Neural crest cell (in vitro differentiated cells): ENCODE measurements at regions not wholly inside any gene's neighbourhood (a gene's known extent, or its start where the extent isn't known, plus 50 kb on each side); places are given as distances from the start of the nearest gene placed in this dataset.

Source experiments
- DNase-seq: peaks from one replicate; pipeline ENCODE4 v3.0.0; 2021; ENCODE audit warnings: low read depth, mixed read lengths, low spot score
- H3K27ac Mint-ChIP-seq: one replicate; pipeline ENCODE4 v1.8.0; 2021; ENCODE audit warnings: mild to moderate bottlenecking, mixed read lengths; ENCODE audit not compliant: unreplicated experiment
- H3K27me3 Mint-ChIP-seq: 2 replicates; pipeline ENCODE4 v1.8.0; 2021; ENCODE audit warnings: low read depth, mild to moderate bottlenecking, mixed read lengths
- H3K36me3 Mint-ChIP-seq: 2 replicates; pipeline ENCODE4 v1.8.0; 2021; ENCODE audit warnings: low read depth, mild to moderate bottlenecking, mixed read lengths
- H3K4me1 Mint-ChIP-seq: 2 replicates; pipeline ENCODE4 v1.8.0; 2021; ENCODE audit warnings: mixed read lengths
- H3K4me3 Mint-ChIP-seq: one replicate; pipeline ENCODE4 v1.8.0; 2021; ENCODE audit warnings: mild to moderate bottlenecking, mixed read lengths
- H3K9me3 Mint-ChIP-seq: 2 replicates; pipeline ENCODE4 v1.8.0; 2021; ENCODE audit warnings: mixed read lengths
- TF ChIP-seq, protein P1 (sequence below): fragments of 200-600 bp; sonication (generic); conservative IDR thresholded peaks from 2 replicates; pipeline ENCODE4 v1.5.0; 2021; ENCODE audit warnings: antibody characterized with exemption, mild to moderate bottlenecking

DNA sequence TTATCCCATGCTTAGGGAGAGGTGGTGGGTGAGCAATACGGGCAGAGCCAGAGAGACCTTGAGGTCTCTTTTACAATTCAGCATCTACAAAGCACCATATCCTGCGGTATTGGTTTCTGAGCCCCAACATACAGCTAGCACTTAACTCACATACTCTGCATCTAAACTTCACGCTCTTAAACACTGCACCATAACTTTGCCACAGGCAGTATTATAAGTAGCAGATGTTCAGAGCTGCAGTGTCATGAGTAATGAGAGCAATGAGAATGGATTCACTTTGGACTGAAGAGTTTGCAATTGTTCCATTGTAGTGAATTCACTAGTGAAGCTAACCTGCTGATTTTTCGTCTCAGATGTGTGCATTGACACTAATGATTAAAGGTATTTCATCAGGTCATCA lies 93.8 kb downstream of the HS3ST1 start:
- H3K27ac Mint-ChIP-seq = no peak overlapping the region
- H3K9me3 Mint-ChIP-seq = no peaks in the 10 kb centered on the region
- TF ChIP-seq, protein P1, sequence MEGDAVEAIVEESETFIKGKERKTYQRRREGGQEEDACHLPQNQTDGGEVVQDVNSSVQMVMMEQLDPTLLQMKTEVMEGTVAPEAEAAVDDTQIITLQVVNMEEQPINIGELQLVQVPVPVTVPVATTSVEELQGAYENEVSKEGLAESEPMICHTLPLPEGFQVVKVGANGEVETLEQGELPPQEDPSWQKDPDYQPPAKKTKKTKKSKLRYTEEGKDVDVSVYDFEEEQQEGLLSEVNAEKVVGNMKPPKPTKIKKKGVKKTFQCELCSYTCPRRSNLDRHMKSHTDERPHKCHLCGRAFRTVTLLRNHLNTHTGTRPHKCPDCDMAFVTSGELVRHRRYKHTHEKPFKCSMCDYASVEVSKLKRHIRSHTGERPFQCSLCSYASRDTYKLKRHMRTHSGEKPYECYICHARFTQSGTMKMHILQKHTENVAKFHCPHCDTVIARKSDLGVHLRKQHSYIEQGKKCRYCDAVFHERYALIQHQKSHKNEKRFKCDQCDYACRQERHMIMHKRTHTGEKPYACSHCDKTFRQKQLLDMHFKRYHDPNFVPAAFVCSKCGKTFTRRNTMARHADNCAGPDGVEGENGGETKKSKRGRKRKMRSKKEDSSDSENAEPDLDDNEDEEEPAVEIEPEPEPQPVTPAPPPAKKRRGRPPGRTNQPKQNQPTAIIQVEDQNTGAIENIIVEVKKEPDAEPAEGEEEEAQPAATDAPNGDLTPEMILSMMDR = no peak

DNA sequence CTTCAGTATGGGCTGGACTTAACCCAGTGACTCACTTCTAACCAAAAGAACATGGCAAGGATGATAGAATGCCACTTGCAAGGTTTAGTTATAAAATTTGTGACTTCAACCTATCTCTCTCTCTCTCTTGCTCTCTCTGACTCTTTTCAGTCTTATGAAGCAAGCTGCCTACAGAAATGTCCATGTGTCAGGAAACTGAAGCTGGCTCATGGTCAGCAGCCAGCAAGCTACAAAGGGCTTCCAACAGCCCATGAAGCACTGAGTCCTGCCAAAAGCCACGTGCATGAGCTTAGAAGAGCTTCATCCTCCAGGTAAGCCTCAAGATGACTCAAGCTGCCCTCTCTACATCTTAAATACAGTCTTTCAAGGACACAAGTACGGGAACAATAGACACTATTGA lies 100.3 kb downstream of the HS3ST1 start:
- Mint-ChIP-seq H3K27ac (no peak overlapping the region), H3K9me3 (peaks cover 12% of the 10 kb centered on the region), H3K36me3 (peaks cover 5% of the 10 kb centered on the region), H3K4me1 (peaks cover 8% of the 10 kb centered on the region), H3K4me3 (no peak overlapping the region), H3K27me3 (no peaks in the 10 kb centered on the region)
- no peak for DNase-seq
- TF ChIP-seq, protein P1 = no peak

More for the DNA sequence above, 93.8 kb downstream of the HS3ST1 start:
- no peaks in the 10 kb centered on the region for H3K4me1 Mint-ChIP-seq
- no peak for DNase-seq
- H3K4me3 Mint-ChIP-seq = no peak overlapping the region
- H3K36me3 Mint-ChIP-seq = peaks cover 2% of the 10 kb centered on the region
- no peaks in the 10 kb centered on the region for H3K27me3 Mint-ChIP-seq

DNA sequence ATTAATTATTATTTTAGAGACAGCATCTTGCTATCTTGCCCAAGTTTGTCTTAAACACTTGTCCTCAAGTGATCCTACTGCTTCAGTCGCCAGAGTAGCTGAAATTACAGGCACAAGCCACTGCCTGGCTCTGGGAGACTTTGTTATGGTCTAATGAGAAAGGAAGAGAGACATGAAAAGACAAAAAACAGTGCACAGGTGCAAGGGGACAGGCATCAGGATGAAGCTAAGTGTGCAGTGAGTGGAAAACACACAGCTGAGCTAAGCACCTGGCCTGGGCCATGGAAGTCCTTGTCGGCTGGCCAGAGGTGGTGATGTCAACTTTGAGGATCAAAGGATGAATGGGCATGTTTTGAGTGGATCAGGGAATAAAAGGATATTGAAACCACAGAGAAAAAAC lies 102.7 kb downstream of the HS3ST1 start:
- DNase-seq = no peak
- Mint-ChIP-seq H3K4me1 (peaks cover 8% of the 10 kb centered on the region), H3K4me3 (no peak overlapping the region), H3K27ac (no peak overlapping the region), H3K36me3 (peaks cover 10% of the 10 kb centered on the region), H3K27me3 (no peaks in the 10 kb centered on the region), H3K9me3 (peaks cover 25% of the 10 kb centered on the region)
- TF ChIP-seq, protein P1 = no peak

DNA sequence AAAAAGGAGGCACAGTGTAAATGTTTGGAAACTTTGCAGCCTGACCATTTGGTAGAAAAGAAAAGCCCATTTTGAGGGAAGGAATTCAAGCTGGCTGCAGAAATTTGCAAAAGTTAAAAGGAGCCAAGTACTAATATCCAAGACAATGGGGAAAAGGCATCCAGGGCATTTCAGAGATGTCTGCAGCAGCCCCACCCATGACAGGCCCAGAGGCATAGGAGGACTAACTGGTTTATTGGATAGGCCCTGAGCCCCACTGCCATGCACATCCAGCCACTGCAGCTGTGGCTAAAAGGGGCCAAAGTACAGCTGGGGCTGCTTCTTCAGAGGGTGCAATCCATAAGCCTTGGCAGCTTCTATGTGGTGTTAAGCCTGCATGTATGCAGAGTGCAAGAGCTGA lies 104.9 kb downstream of the HS3ST1 start:
- no peak overlapping the region for H3K4me3 Mint-ChIP-seq
- no peak overlapping the region for H3K27ac Mint-ChIP-seq
- DNase-seq = no peak
- H3K4me1 Mint-ChIP-seq = peaks cover 8% of the 10 kb centered on the region
- peaks cover 10% of the 10 kb centered on the region for H3K36me3 Mint-ChIP-seq
- TF ChIP-seq, protein P1 = no peak
- H3K27me3 Mint-ChIP-seq = no peaks in the 10 kb centered on the region
- H3K9me3 Mint-ChIP-seq = peaks cover 28% of the 10 kb centered on the region

DNA sequence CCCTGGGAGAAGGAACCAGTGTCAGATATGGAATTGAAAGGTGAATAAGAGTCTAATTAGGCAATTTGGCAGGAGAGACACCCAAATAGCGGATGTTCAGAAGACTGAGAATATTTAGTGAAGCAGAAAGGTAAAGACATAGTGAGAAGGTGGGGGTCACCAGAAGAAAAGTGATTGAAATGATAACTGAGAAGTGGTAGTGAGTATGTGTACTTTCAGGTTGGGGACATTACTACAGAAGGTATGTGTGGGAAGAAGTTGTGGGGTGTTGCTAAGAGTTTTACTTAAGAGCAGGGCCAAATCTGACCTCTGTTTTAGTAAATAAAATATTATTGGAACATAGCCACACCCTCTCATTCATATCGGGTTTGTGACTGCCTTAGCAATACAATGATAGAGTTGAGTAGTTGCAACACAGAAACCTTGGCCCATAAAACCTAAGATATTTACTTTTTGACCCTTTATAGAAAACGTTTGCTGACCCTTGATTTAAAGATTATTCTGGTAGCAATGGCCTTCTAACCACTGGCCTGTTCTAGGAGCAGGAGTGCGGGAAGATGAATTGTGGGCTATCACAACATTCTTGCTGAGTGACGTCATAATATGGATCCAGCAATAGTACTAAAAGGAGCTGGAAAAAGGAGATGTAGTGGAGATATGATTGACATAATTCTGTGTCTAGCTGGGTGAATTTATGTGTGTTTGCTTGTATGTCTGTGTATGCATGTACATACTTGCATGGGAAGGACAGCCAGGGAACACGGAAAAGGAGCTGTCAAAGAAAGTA lies 115.3 kb downstream of the HS3ST1 start:
- H3K4me1 Mint-ChIP-seq = no peaks in the 10 kb centered on the region
- peaks cover 20% of the 10 kb centered on the region for H3K9me3 Mint-ChIP-seq
- H3K27ac Mint-ChIP-seq = no peak overlapping the region
- TF ChIP-seq, protein P1 = no peak
- no peaks in the 10 kb centered on the region for H3K27me3 Mint-ChIP-seq
- peaks cover 10% of the 10 kb centered on the region for H3K36me3 Mint-ChIP-seq
- H3K4me3 Mint-ChIP-seq = no peak overlapping the region
- DNase-seq = no peak
